Cardiac muscle cell (in vitro differentiated cells and primary cell): ENCODE measurements at regions not wholly inside any gene's neighbourhood (a gene's known extent, or its start where the extent isn't known, plus 50 kb on each side); places are given as distances from the start of the nearest gene placed in this dataset.

Source experiments
- DNase-seq, 2 donors: peaks; one replicate each; pipeline versions ENCODE4 v3.0.0 to v3.0.0-alpha.2; 2010 to 2017; ENCODE audit warnings: low read depth in 1 of 2, low spot score in 1 of 2
- H3K27ac ChIP-seq: fragments of 200-600 bp; sonication (generic); 2 replicates; pipeline ENCODE4 v1.5.1; 2016
- H3K27me3 ChIP-seq: fragments of 200-600 bp; sonication (generic); 2 replicates; pipeline ENCODE4 v1.6.0; 2016; ENCODE audit warnings: control low read depth
- H3K36me3 ChIP-seq: fragments of 200-600 bp; sonication (generic); 2 replicates; pipeline ENCODE4 v1.5.1; 2016; ENCODE audit warnings: control low read depth
- H3K4me1 ChIP-seq: fragments of 200-600 bp; sonication (generic); 2 replicates; pipeline ENCODE4 v1.8.1; 2017; ENCODE audit warnings: low read depth, mild to moderate bottlenecking, mixed run types
- H3K4me3 ChIP-seq: fragments of 200-600 bp; sonication (generic); 2 replicates; pipeline ENCODE4 v1.5.1; 2016; ENCODE audit warnings: mild to moderate bottlenecking
- H3K9me3 ChIP-seq: fragments of 200-600 bp; sonication (generic); 2 replicates; pipeline ENCODE4 v1.5.1; 2017; ENCODE audit warnings: low read depth, mild to moderate bottlenecking, control low read depth
- TF ChIP-seq, protein P1 (sequence below): IDR thresholded peaks from 2 replicates; pipeline ENCODE4 v1.5.1; 2012; ENCODE audit warnings: low read depth, mild to moderate bottlenecking, low read length

GRCh38 chr2:167875529-167875928 is 371.9 kb downstream of the STK39 start:
- TF ChIP-seq, protein P1, sequence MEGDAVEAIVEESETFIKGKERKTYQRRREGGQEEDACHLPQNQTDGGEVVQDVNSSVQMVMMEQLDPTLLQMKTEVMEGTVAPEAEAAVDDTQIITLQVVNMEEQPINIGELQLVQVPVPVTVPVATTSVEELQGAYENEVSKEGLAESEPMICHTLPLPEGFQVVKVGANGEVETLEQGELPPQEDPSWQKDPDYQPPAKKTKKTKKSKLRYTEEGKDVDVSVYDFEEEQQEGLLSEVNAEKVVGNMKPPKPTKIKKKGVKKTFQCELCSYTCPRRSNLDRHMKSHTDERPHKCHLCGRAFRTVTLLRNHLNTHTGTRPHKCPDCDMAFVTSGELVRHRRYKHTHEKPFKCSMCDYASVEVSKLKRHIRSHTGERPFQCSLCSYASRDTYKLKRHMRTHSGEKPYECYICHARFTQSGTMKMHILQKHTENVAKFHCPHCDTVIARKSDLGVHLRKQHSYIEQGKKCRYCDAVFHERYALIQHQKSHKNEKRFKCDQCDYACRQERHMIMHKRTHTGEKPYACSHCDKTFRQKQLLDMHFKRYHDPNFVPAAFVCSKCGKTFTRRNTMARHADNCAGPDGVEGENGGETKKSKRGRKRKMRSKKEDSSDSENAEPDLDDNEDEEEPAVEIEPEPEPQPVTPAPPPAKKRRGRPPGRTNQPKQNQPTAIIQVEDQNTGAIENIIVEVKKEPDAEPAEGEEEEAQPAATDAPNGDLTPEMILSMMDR = no peak
- Histone ChIP-seq H3K4me1 (no peaks in the 10 kb centered on the region), H3K27me3 (no peaks in the 10 kb centered on the region), H3K27ac (no peak overlapping the region), H3K36me3 (no peaks in the 10 kb centered on the region), H3K4me3 (no peak overlapping the region), H3K9me3 (no peaks in the 10 kb centered on the region)
- no peak for DNase-seq

- H3K27ac ChIP-seq = no peak overlapping the region
- DNase-seq = no peak
- no peaks in the 10 kb centered on the region for H3K36me3 ChIP-seq
These were observed 372.6 kb downstream of the STK39 start for GRCh38 chr2:167874812-167875211.

GRCh38 chr2:167871286-167871685 is 376.1 kb downstream of the STK39 start:
- no peaks in the 10 kb centered on the region for H3K4me1 ChIP-seq
- no peaks in the 10 kb centered on the region for H3K27me3 ChIP-seq
- no peak overlapping the region for H3K27ac ChIP-seq
- TF ChIP-seq, protein P1 = no peak
- peaks cover 6% of the 10 kb centered on the region for H3K36me3 ChIP-seq
- DNase-seq = no peak
- H3K9me3 ChIP-seq = no peaks in the 10 kb centered on the region
- no peak overlapping the region for H3K4me3 ChIP-seq

More at GRCh38 chr2:167874812-167875211, 372.6 kb downstream of the STK39 start:
- Histone ChIP-seq H3K4me3 (no peak overlapping the region), H3K27me3 (no peaks in the 10 kb centered on the region), H3K4me1 (no peaks in the 10 kb centered on the region), H3K9me3 (no peaks in the 10 kb centered on the region)
- TF ChIP-seq, protein P1 = no peak

GRCh38 chr2:167869200-167869599 is 378.2 kb downstream of the STK39 start:
- TF ChIP-seq, protein P1 = no peak
- Histone ChIP-seq H3K4me3 (no peak overlapping the region), H3K36me3 (peaks cover 6% of the 10 kb centered on the region), H3K4me1 (no peaks in the 10 kb centered on the region), H3K27ac (no peak overlapping the region), H3K9me3 (no peaks in the 10 kb centered on the region), H3K27me3 (no peaks in the 10 kb centered on the region)
- no peak for DNase-seq

- Histone ChIP-seq H3K9me3 (no peaks in the 10 kb centered on the region), H3K4me1 (no peaks in the 10 kb centered on the region), H3K4me3 (no peak overlapping the region), H3K27me3 (no peaks in the 10 kb centered on the region), H3K36me3 (no peaks in the 10 kb centered on the region), H3K27ac (no peak overlapping the region)
- TF ChIP-seq, protein P1 = no peak
- DNase-seq = no peak
These were observed 384.0 kb downstream of the STK39 start for GRCh38 chr2:167863377-167863776.

- H3K27ac ChIP-seq = no peak overlapping the region
- no peaks in the 10 kb centered on the region for H3K36me3 ChIP-seq
- TF ChIP-seq, protein P1 = no peak
- H3K9me3 ChIP-seq = no peaks in the 10 kb centered on the region
- DNase-seq = no peak
- no peak overlapping the region for H3K4me3 ChIP-seq
- no peaks in the 10 kb centered on the region for H3K27me3 ChIP-seq
- no peaks in the 10 kb centered on the region for H3K4me1 ChIP-seq
These were observed 384.6 kb downstream of the STK39 start for GRCh38 chr2:167862782-167863181.
